Suprapubic skin (tissue), 4 donors: ENCODE measurements at regions not wholly inside any gene's neighbourhood (a gene's known extent, or its start where the extent isn't known, plus 50 kb on each side); places are given as distances from the start of the nearest gene placed in this dataset.

ENCODE experiments used
- CTCF ChIP-seq, 2 donors: fragments of 200-600 bp in 1 of 2; fragments of 450-650 bp in 1 of 2; sonication (generic) in 1 of 2; IDR thresholded peaks; one replicate each; pipeline ENCODE4 v1.5.1; 2016 to 2019; ENCODE audit warnings: antibody characterized with exemption in 2 of 2, mild to moderate bottlenecking in 1 of 2, moderate library complexity in 1 of 2
- EP300 ChIP-seq: sonication (generic); formaldehyde crosslinking; IDR thresholded peaks from one replicate; pipeline ENCODE4 v1.6.1; 2017; ENCODE audit warnings: antibody characterized with exemption
- POLR2A ChIP-seq, 2 donors: fragments of 450-650 bp; IDR thresholded peaks; one replicate each; pipeline ENCODE4 v1.6.1; 2017; ENCODE audit warnings: antibody characterized with exemption in 2 of 2, mild to moderate bottlenecking in 2 of 2, moderate library complexity in 2 of 2
- POLR2AphosphoS5 ChIP-seq, 3 donors: sonication (generic); formaldehyde crosslinking; IDR thresholded peaks; one replicate each; pipeline ENCODE4 v1.6.1; 2017; ENCODE audit warnings: antibody characterized with exemption in 3 of 3

- TF ChIP-seq POLR2A (IDR thresholded peaks at IDR 0.05) (no peak), CTCF (IDR thresholded peaks at IDR 0.05) (no peak), EP300 (no peak), POLR2AphosphoS5 (IDR thresholded peaks at IDR 0.05) (no peak)
These were observed 56.7 kb upstream of the RBPJ start for GRCh38 chr4:26264109-26264508.
